ENCODE measurements at regions not wholly inside any gene's neighbourhood (a gene's known extent, or its start where the extent isn't known, plus 50 kb on each side); places are given as distances from the start of the nearest gene placed in this dataset.

- DNase-seq, result no peak
These were observed 263.4 kb downstream of the MRTFB start for GRCh38 chr16:14334366-14335080.

GRCh38 chr16:14333361-14333760, 262.2 kb downstream of the MRTFB start:
- DNase-seq, result no peak

GRCh38 chr16:14331020-14331419, 259.9 kb downstream of the MRTFB start:
- DNase-seq, result no peak

- DNase-seq, result no peak
These were observed 258.7 kb downstream of the MRTFB start for GRCh38 chr16:14329727-14330350.

- no peak for DNase-seq
These were observed 254.6 kb downstream of the MRTFB start for GRCh38 chr16:14325502-14326401.

GRCh38 chr16:14324581-14324980, 253.5 kb downstream of the MRTFB start:
- no peak for DNase-seq

GRCh38 chr16:14322186-14322585, 251.1 kb downstream of the MRTFB start:
- DNase-seq, result peak; percentile 34

GRCh38 chr16:14321542-14321941, 250.4 kb downstream of the MRTFB start:
- peak; percentile 99 for DNase-seq

- DNase-seq, result no peak
These were observed 249.3 kb downstream of the MRTFB start for GRCh38 chr16:14320406-14320805.

All from NCI-H2029 (cell line).